ENCODE measurements at regions not wholly inside any gene's neighbourhood (a gene's known extent, or its start where the extent isn't known, plus 50 kb on each side); places are given as distances from the start of the nearest gene placed in this dataset.

DNA sequence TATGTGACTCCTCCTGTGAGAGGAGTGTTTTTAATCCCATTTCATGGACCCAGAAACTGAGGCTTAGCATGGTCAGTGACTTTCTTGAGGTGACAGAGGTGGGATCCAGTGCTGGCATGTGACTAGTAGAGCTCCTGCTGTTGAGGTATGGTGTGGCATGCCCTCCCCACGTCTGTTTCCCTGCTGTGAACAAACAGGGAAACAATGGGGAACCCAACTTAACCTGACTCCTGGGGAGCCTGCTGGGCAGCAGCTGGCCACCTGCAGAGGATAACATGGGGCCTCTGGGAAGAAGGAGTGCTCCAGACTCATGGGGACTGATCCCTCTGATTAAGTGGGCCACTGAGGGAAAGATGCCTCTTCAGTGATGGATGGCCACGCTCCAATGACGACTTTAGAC, 114.0 kb downstream of the BEGAIN start:
- no peak for DNase-seq (ENCODE audit: low spot score in 2 of 2)
- 85 to 96% methylated on average over 3 of the region's 3 CpGs for WGBS, 2 donors
- peaks cover 0 to 41% (median 0%) of the 10 kb centered on the region in 3 donors for H3K36me3 ChIP-seq
- no peaks in the 10 kb centered on the region for H3K4me1 ChIP-seq
- no peaks in the 10 kb centered on the region for H3K9me3 ChIP-seq
- H3K4me3 ChIP-seq: no peak overlapping the region
- TF ChIP-seq POLR2A (IDR thresholded peaks at IDR 0.05): no peak
- TF ChIP-seq, protein P1, sequence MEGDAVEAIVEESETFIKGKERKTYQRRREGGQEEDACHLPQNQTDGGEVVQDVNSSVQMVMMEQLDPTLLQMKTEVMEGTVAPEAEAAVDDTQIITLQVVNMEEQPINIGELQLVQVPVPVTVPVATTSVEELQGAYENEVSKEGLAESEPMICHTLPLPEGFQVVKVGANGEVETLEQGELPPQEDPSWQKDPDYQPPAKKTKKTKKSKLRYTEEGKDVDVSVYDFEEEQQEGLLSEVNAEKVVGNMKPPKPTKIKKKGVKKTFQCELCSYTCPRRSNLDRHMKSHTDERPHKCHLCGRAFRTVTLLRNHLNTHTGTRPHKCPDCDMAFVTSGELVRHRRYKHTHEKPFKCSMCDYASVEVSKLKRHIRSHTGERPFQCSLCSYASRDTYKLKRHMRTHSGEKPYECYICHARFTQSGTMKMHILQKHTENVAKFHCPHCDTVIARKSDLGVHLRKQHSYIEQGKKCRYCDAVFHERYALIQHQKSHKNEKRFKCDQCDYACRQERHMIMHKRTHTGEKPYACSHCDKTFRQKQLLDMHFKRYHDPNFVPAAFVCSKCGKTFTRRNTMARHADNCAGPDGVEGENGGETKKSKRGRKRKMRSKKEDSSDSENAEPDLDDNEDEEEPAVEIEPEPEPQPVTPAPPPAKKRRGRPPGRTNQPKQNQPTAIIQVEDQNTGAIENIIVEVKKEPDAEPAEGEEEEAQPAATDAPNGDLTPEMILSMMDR (IDR thresholded peaks at IDR 0.05): no peak
- TF ChIP-seq EP300 (IDR thresholded peaks at IDR 0.05): no peak
- H3K27me3 ChIP-seq: no peaks in the 10 kb centered on the region
- H3K27ac ChIP-seq: no peak overlapping the region

DNA sequence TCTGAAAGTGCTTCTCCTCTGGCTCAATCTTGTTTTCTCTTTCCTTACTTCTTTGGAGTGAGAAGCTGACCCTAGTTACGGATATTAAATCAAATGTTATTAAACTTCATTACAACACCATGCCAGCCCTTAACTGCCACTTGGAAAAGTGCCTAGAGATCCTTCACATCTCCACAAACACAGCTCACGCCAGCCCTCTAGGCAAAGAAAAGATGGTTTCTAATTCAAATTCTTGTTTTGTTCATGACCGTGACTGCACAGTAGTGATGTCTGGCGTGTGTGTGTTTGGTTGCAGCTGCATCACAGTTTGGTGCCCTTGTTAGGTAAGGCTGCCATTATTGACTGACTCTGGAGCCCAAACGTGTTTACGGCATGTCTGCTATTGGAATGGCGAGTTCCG, 113.0 kb downstream of the BEGAIN start:
- WGBS, 2 donors: 82 to 88% methylated on average over 8 of the region's 8 CpGs
- no peaks in the 10 kb centered on the region for H3K9me3 ChIP-seq
- no peak overlapping the region for H3K27ac ChIP-seq
- DNase-seq (ENCODE audit: low spot score in 2 of 2): no peak
- H3K4me1 ChIP-seq: no peaks in the 10 kb centered on the region
- TF ChIP-seq, protein P1 (IDR thresholded peaks at IDR 0.05): no peak
- no peak for TF ChIP-seq POLR2A (IDR thresholded peaks at IDR 0.05)
- no peak for TF ChIP-seq EP300 (IDR thresholded peaks at IDR 0.05)
- H3K36me3 ChIP-seq: peaks cover 0 to 32% (median 0%) of the 10 kb centered on the region in 3 donors
- no peak overlapping the region for H3K4me3 ChIP-seq
- no peaks in the 10 kb centered on the region for H3K27me3 ChIP-seq

DNA sequence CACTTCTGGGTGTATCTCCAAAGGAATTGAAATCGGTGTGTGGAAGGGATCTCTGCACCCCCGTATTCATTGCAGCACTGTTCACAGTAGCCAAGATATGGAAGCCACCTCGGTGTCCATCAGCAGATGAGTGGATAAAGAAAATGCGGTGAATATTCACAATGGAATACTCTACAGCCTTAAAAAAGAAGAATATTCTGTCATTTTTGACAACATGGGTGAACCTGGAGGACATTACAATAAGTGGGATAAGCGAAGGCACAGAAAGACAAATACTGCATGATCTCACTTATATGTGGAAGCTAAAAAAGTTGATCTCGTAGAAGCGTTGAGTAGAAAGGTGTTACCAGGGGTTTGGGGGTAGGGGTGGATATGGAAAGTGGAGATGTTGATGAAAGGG, 111.9 kb downstream of the BEGAIN start:
- no peak for DNase-seq (ENCODE audit: low spot score in 2 of 2)
- TF ChIP-seq POLR2A (IDR thresholded peaks at IDR 0.05) (no peak), EP300 (IDR thresholded peaks at IDR 0.05) (no peak)
- TF ChIP-seq, protein P1 (IDR thresholded peaks at IDR 0.05): no peak
- no peak overlapping the region for H3K27ac ChIP-seq
- no peaks in the 10 kb centered on the region for H3K9me3 ChIP-seq
- WGBS, 2 donors: 98 to 99% methylated on average over 7 of the region's 7 CpGs
- H3K27me3 ChIP-seq: no peaks in the 10 kb centered on the region
- no peaks in the 10 kb centered on the region for H3K4me1 ChIP-seq
- H3K4me3 ChIP-seq: no peak overlapping the region
- H3K36me3 ChIP-seq: peaks cover 0 to 22% (median 0%) of the 10 kb centered on the region in 3 donors

DNA sequence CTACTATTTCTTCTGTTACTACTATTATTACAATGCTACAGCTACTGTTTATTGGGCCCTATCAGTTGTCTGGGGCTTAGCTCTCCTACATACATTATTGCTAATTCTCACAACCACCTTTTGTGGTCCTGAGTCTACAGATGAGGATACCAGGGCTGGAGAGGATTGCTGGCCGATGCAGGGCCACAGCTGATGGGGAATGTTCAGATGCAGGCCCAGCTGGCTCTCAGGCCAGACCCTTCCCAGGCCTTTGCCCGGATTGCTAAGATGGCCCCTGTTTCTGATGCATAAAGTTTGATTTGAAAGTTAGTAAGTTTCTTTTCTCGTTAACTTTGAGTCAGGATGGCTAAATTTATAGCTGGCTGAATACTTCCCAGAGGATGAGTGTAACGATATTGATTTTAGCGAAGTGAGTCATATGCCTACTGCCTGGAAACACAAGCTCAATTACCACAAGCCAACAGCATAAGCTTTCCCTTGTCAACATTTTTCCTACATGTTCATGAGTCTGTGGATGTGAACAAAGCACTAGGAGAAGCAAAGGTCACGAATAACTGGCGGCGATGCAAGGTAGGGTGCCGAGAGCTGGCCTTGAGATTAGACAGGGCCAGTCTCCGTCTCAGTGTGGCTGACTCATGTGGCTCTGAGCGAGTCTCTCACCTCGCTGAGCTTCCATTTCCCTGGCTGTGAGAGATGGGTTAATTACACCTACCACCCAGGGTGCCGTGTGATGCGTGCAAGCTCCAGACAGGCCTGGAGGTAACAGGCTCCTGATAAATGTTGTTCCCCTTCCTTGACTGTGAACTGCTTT, 111.0 kb downstream of the BEGAIN start:
- WGBS, 2 donors: 79 to 80% methylated on average over 14 of the region's 14 CpGs

More for the DNA sequence above, 111.0 kb downstream of the BEGAIN start:
- H3K9me3 ChIP-seq: no peaks in the 10 kb centered on the region
- H3K27ac ChIP-seq: no peak overlapping the region
- H3K36me3 ChIP-seq: peaks cover 0 to 12% (median 0%) of the 10 kb centered on the region in 3 donors
- no peak for DNase-seq (ENCODE audit: low spot score in 2 of 2)
- H3K27me3 ChIP-seq: no peaks in the 10 kb centered on the region
- TF ChIP-seq POLR2A (IDR thresholded peaks at IDR 0.05): no peak
- TF ChIP-seq, protein P1 (IDR thresholded peaks at IDR 0.05): no peak
- no peak for TF ChIP-seq EP300 (IDR thresholded peaks at IDR 0.05)
- H3K4me3 ChIP-seq: no peak overlapping the region
- H3K4me1 ChIP-seq: no peaks in the 10 kb centered on the region

All from tibial nerve (tissue), 4 donors.